GM23338 (cell line): ENCODE measurements at regions not wholly inside any gene's neighbourhood (a gene's known extent, or its start where the extent isn't known, plus 50 kb on each side); places are given as distances from the start of the nearest gene placed in this dataset.

ENCODE experiments used
- ATAC-seq: fragments of 200-7000 bp; cut with Tn5 transposase; 3 replicates; pipeline ENCODE4 v1.9.1; 2020
- DNase-seq: peaks from one replicate; pipeline ENCODE4 v3.0.0-alpha.2; 2015; ENCODE audit warnings: low spot score
- H2AFZ ChIP-seq: fragments of 200-600 bp; sonication (generic); 2 replicates; pipeline ENCODE4 v1.8.0; 2016; ENCODE audit warnings: antibody characterized with exemption, mild to moderate bottlenecking, moderate library complexity
- H3F3A ChIP-seq: fragments of 200-600 bp; sonication (generic); replicated peaks from 2 replicates; pipeline ENCODE4 v1.8.0; 2017; ENCODE audit warnings: antibody characterized with exemption, mixed run types, low read depth
- H3K27ac ChIP-seq: fragments of 200-600 bp; sonication (generic); 2 replicates; pipeline ENCODE4 v1.6.1; 2016; ENCODE audit warnings: low read depth
- H3K27me3 ChIP-seq: fragments of 200-600 bp; sonication (generic); 2 replicates; pipeline ENCODE4 v1.8.0; 2016; ENCODE audit warnings: mild to moderate bottlenecking, mixed run types, moderate library complexity; ENCODE audit not compliant: insufficient read depth
- H3K36me3 ChIP-seq: fragments of 200-600 bp; sonication (generic); 2 replicates; pipeline ENCODE4 v1.8.0; 2016; ENCODE audit warnings: mild to moderate bottlenecking; ENCODE audit not compliant: insufficient read depth
- H3K4me1 ChIP-seq: fragments of 200-600 bp; sonication (generic); 2 replicates; pipeline ENCODE4 v1.8.0; 2016; ENCODE audit warnings: mild to moderate bottlenecking, moderate library complexity; ENCODE audit not compliant: insufficient read depth
- H3K4me2 ChIP-seq: fragments of 200-600 bp; sonication (generic); 2 replicates; pipeline ENCODE4 v1.7.1; 2017; ENCODE audit warnings: mixed run types
- H3K4me3 ChIP-seq: fragments of 200-600 bp; sonication (generic); 2 replicates; pipeline ENCODE4 v1.6.1; 2016; ENCODE audit warnings: mixed run types
- H3K79me2 ChIP-seq: fragments of 200-600 bp; sonication (generic); replicated peaks from 2 replicates; pipeline ENCODE4 v1.8.0; 2017; ENCODE audit warnings: mild to moderate bottlenecking; ENCODE audit not compliant: insufficient read depth
- H3K9me2 ChIP-seq: fragments of 200-600 bp; sonication (generic); 2 replicates; pipeline ENCODE4 v1.8.0; 2017; ENCODE audit not compliant: insufficient read depth
- H4K20me1 ChIP-seq: fragments of 200-600 bp; sonication (generic); replicated peaks from 2 replicates; pipeline ENCODE4 v1.8.0; 2017; ENCODE audit warnings: mild to moderate bottlenecking; ENCODE audit not compliant: insufficient read depth
- H3K27ac Mint-ChIP-seq: 2 replicates; pipeline ENCODE4 v1.8.0; 2020; ENCODE audit warnings: inconsistent platforms, mild to moderate bottlenecking, moderate library complexity, mixed read lengths
- H3K27me3 Mint-ChIP-seq: 3 replicates; pipeline ENCODE4 v1.8.0; 2022; ENCODE audit warnings: low read depth, mild to moderate bottlenecking, moderate library complexity, mixed read lengths, inconsistent platforms; ENCODE audit not compliant: insufficient read depth, poor library complexity
- H3K36me3 Mint-ChIP-seq: 3 replicates; pipeline ENCODE4 v1.8.0; 2021; ENCODE audit warnings: low read depth, mild to moderate bottlenecking, inconsistent platforms, moderate library complexity, mixed read lengths
- H3K4me1 Mint-ChIP-seq: 3 replicates; pipeline ENCODE4 v1.8.0; 2020; ENCODE audit warnings: mild to moderate bottlenecking, inconsistent platforms, mixed read lengths
- H3K4me3 Mint-ChIP-seq: 3 replicates; pipeline ENCODE4 v1.8.0; 2021; ENCODE audit warnings: moderate library complexity, mild to moderate bottlenecking, inconsistent platforms, mixed read lengths
- H3K9me3 Mint-ChIP-seq: 3 replicates; pipeline ENCODE4 v1.8.0; 2020; ENCODE audit warnings: moderate library complexity, mild to moderate bottlenecking, inconsistent platforms, mixed read lengths
- CTCF ChIP-seq, 2 experiments: fragments of 200-600 bp in 1 of 2; sonication (generic) in 1 of 2; conservative IDR thresholded peaks; 2 replicates each; pipeline versions ENCODE4 v1.5.1 to v1.6.1; 2016 to 2017; ENCODE audit warnings: antibody characterized with exemption in 2 of 2, low read depth in 2 of 2, mild to moderate bottlenecking in 2 of 2, moderate library complexity in 1 of 2
- EZH2 ChIP-seq: fragments of 200-600 bp; sonication (generic); IDR thresholded peaks from one replicate; pipeline ENCODE4 v1.8.0; 2017; ENCODE audit warnings: antibody characterized with exemption, mild to moderate bottlenecking, low read depth; ENCODE audit not compliant: unreplicated experiment
- EZH2phosphoT487 ChIP-seq: fragments of 200-600 bp; sonication (generic); IDR thresholded peaks from one replicate; pipeline ENCODE4 v1.8.1; 2018; ENCODE audit warnings: antibody characterized with exemption; ENCODE audit not compliant: unreplicated experiment
- POLR2AphosphoS5 ChIP-seq: IDR thresholded peaks from 2 replicates; pipeline ENCODE4 v1.6.1; 2016; ENCODE audit warnings: antibody characterized with exemption, low read depth
- STAT1 ChIP-seq: IDR thresholded peaks from one replicate; pipeline ENCODE4 v1.6.1; 2016; ENCODE audit warnings: antibody characterized with exemption; ENCODE audit not compliant: unreplicated experiment
- ZNF114 ChIP-seq: fragments of 250-450 bp; sonication (Bioruptor Pico); IDR thresholded peaks from 2 replicates; pipeline ENCODE4 v1.5.0; 2020; ENCODE audit warnings: mild to moderate bottlenecking, moderate library complexity
- ZNF462 ChIP-seq: fragments of 250-450 bp; sonication (Bioruptor Pico); IDR thresholded peaks from 2 replicates; pipeline ENCODE4 v1.5.0; 2020; ENCODE audit warnings: mild to moderate bottlenecking, moderate library complexity

GRCh38 chr2:100214265-100214971 is 72.0 kb upstream of the AFF3 start:
- no peaks in the 10 kb centered on the region for H3K79me2 ChIP-seq
- ATAC-seq = no peak
- H3K4me1 Mint-ChIP-seq = no peaks in the 10 kb centered on the region
- no peaks in the 10 kb centered on the region for H3K36me3 ChIP-seq
- H3K27me3 ChIP-seq = no peaks in the 10 kb centered on the region
- no peak overlapping the region for H3K4me3 ChIP-seq
- no peaks in the 10 kb centered on the region for H3K4me1 ChIP-seq
- H4K20me1 ChIP-seq = no peaks in the 10 kb centered on the region
- no peak overlapping the region for H3K4me3 Mint-ChIP-seq
- H3K9me2 ChIP-seq = peaks cover 2% of the 10 kb centered on the region; the same call in 1 of the 2 replicates
- DNase-seq = no peak
- H3K27ac Mint-ChIP-seq = no peak overlapping the region
- H3K27me3 Mint-ChIP-seq = no peaks in the 10 kb centered on the region
- H2AFZ ChIP-seq = no peak overlapping the region
- no peaks in the 10 kb centered on the region for H3F3A ChIP-seq
- H3K27ac ChIP-seq = no peak overlapping the region
- no peaks in the 10 kb centered on the region for H3K36me3 Mint-ChIP-seq
- TF ChIP-seq ZNF114 (CRISPR knock-in tag) (no peak), STAT1 (no peak), ZNF462 (CRISPR knock-in tag) (no peak), CTCF (conservative IDR thresholded peaks at IDR 0.05; ENCODE audit: low read depth in 2 of 2) (no peak), POLR2AphosphoS5 (no peak), EZH2 (no peak), EZH2phosphoT487 (no peak)
- no peak overlapping the region for H3K4me2 ChIP-seq
- H3K9me3 Mint-ChIP-seq = no peaks in the 10 kb centered on the region
